ENCODE measurements at regions not wholly inside any gene's neighbourhood (a gene's known extent, or its start where the extent isn't known, plus 50 kb on each side); places are given as distances from the start of the nearest gene placed in this dataset.

DNA sequence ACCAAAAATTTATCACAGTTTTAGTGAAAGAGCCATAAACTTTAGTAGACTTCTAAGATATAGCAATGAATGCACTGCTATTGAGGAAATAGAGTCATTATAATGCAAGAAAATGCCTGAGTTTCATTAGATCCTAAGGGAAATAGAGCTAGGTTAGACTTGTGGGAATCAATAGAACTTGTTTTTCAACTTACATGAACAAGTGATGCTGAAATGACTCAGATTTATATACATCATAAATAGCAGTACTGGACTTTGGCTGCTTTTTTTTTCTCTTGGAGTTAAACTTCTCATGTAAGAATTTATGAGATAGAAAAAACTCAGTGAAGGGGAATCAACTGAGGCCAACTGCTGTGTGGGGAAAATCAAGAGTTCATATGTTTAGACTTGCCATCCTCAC, 216.5 kb upstream of the AADAT start:
- no peak overlapping the region for H3K4me3 ChIP-seq (ENCODE audit: low read depth, low read length)
- TF ChIP-seq, protein P1, sequence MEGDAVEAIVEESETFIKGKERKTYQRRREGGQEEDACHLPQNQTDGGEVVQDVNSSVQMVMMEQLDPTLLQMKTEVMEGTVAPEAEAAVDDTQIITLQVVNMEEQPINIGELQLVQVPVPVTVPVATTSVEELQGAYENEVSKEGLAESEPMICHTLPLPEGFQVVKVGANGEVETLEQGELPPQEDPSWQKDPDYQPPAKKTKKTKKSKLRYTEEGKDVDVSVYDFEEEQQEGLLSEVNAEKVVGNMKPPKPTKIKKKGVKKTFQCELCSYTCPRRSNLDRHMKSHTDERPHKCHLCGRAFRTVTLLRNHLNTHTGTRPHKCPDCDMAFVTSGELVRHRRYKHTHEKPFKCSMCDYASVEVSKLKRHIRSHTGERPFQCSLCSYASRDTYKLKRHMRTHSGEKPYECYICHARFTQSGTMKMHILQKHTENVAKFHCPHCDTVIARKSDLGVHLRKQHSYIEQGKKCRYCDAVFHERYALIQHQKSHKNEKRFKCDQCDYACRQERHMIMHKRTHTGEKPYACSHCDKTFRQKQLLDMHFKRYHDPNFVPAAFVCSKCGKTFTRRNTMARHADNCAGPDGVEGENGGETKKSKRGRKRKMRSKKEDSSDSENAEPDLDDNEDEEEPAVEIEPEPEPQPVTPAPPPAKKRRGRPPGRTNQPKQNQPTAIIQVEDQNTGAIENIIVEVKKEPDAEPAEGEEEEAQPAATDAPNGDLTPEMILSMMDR (IDR thresholded peaks at IDR 0.05; ENCODE audit: borderline replicate concordance, insufficient read depth, low read depth, low read length), result no peak

DNA sequence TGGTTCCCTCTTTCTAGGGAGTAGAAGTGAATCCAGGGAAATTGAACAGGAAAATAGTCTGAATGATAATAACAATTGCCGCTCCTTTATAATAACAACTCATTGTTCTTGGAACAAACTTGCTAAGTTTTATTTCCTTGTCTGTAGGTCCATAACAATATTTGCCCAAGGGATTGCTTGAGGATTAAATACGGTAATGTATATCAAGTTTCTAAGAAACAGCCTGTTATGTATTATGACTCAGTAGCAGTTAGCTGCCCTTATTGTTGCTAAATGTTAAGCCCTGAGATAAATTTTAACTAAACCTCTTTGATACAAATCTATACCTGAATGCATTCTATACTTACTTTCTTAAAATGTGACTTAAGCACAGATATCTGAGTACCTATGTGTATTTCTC, 215.9 kb upstream of the AADAT start:
- no peak overlapping the region for H3K4me3 ChIP-seq (ENCODE audit: low read depth, low read length)
- TF ChIP-seq, protein P1 (IDR thresholded peaks at IDR 0.05; ENCODE audit: borderline replicate concordance, insufficient read depth, low read depth, low read length), result no peak

DNA sequence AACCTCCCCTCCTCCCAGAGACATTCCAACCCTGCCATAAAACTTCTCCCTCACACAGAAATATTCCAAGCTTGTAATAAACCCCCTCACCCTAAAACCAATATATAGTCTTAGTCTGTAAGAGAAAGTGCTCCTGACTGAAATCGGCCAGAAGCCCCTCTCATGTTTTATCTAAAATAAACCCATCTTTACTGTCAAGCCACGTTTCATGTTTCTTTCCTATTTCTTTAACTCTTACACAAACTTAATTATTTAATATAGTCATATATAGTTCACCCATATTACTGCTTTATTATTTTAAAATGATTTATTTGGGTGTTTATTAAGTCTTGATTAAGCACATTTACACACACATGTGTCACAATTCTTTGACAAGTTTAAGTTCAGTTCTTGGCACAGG, 191.3 kb upstream of the AADAT start:
- H3K4me3 ChIP-seq (ENCODE audit: low read depth, low read length), result no peak overlapping the region
- TF ChIP-seq, protein P1 (IDR thresholded peaks at IDR 0.05; ENCODE audit: borderline replicate concordance, insufficient read depth, low read depth, low read length), result no peak

DNA sequence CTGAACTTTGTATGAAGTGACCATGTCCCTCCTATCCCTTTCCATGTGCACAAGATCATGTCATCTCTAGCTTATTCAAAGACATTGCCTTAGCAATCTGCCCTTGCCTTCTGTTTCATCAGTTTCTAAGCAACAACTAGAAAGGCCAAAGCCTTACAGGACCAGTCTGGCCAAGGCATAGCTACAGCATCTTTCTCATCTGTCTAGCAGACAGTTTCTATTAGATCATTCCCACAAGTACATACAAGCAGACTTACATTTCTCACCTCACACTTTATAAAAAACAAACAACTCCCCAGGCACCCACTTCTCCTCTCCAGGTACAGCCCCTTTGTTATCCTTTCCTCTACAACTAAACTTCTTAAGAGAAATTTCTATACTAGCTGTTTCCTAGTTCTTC, 188.7 kb upstream of the AADAT start:
- no peak overlapping the region for H3K4me3 ChIP-seq (ENCODE audit: low read depth, low read length)
- TF ChIP-seq, protein P1 (IDR thresholded peaks at IDR 0.05; ENCODE audit: borderline replicate concordance, insufficient read depth, low read depth, low read length), result no peak

DNA sequence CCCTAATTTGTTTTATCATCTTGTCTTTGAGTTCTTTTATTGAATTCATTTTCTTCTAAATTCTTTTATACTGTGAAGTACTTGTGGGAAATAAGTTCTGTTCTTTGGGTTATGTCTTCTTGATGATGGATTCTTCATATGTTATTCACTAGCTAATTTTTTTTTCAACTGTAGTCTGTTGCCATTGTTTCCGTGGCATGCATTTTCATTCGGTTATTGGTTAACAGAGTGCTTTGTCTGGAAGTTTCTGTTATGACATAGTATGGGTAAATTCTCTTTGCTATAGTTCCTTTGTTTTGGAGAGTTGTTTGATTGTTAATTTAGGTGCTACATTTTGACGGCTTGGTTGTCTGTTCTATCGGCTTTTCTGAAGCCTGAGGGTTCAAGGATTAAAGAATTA, 184.9 kb upstream of the AADAT start:
- TF ChIP-seq, protein P1 (IDR thresholded peaks at IDR 0.05; ENCODE audit: borderline replicate concordance, insufficient read depth, low read depth, low read length), result no peak

DNA sequence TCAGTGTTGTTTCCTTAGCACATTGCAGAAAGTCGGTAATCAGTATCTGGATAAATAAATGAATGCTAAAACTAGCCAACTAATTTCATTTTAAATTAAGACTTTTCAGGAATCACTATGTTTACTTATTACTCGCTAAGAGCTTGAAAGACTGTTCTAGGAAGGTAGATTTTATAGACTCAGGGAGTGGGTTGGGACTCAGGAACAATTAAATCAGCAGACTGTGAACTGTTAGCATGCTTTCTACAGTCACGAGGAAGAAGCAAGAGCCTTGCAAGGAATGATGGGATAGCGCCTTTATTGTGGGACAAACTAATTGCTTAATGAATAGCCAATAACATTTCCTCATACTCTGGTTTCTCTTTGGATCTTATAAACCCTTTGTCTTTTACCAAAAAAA, 183.2 kb upstream of the AADAT start:
- H3K4me3 ChIP-seq (ENCODE audit: low read depth, low read length), result no peak overlapping the region
- TF ChIP-seq, protein P1 (IDR thresholded peaks at IDR 0.05; ENCODE audit: borderline replicate concordance, insufficient read depth, low read depth, low read length), result no peak

More for the DNA sequence above, 184.9 kb upstream of the AADAT start:
- no peak overlapping the region for H3K4me3 ChIP-seq (ENCODE audit: low read depth, low read length)

DNA sequence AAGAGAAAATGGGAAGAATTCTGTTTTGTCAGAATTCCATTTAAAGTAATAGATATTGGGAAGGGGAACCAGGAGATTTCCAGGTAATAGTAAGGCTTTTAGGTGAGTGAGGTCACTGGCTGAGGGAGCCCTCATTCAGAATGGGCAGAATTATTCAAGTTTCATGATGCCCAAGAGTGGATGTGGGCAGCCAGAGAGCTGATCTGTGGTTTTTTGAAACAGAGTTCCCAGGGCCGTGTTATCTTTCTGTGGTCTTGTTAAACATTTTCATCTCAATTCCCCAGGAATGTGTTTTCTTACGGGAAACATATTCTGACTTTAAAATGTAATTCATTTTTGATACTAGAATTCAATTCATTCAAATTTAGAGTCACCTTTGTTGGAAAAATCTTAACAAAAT, 182.0 kb upstream of the AADAT start:
- TF ChIP-seq, protein P1 (IDR thresholded peaks at IDR 0.05; ENCODE audit: borderline replicate concordance, insufficient read depth, low read depth, low read length), result no peak

More for the DNA sequence above, 182.0 kb upstream of the AADAT start:
- H3K4me3 ChIP-seq (ENCODE audit: low read depth, low read length), result no peak overlapping the region
